ENCODE measurements at regions not wholly inside any gene's neighbourhood (a gene's known extent, or its start where the extent isn't known, plus 50 kb on each side); places are given as distances from the start of the nearest gene placed in this dataset.

DNA sequence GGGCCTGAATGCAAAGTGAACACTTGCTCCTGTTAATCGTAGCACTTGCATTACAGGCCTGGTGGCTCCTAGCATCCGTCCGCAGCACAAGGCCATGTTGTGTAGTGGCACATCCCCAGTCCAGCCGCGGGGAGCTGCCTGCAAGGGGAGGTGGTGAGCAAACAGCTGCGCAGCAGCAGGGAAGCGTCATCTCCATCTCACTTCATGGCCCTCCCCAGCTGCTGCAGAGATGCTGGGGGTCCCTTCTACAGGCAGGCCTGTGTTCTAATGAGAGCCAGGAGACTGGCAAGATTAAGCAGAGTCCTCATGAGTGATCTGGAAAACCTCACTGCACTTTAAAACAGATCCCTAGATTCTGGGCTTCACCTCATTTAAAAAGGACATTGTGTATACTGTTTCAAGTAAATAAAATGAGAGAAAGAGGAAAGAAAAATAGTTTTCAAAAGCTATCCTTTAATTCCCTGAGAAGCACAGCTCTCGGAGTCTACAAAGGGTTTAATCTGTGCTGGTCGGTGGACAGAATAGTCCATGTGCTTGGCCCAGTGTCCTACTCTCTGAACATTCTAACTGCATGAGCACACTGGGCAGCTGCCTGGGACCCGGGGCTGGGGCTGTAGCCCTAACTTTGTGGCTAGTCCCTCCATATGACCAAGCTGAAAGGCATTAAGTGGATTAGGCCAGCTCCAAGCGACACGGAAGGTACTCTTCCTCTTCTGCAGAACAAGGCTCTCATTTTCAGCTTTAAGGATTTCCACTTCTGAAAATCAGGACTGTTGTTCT, 125.8 kb downstream of the LY86 start:
- no peak for DNase-seq (ENCODE audit: low spot score)
- Mint-ChIP-seq H3K4me3 (ENCODE audit: unreplicated experiment) (no peak overlapping the region), H3K9me3 (ENCODE audit: low read depth) (no peaks in the 10 kb centered on the region), H3K27me3 (ENCODE audit: low read depth) (no peaks in the 10 kb centered on the region), H3K4me1 (ENCODE audit: low read depth) (peaks cover 15% of the 10 kb centered on the region), H3K36me3 (ENCODE audit: low read depth) (no peaks in the 10 kb centered on the region), H3K27ac (ENCODE audit: unreplicated experiment) (no peak overlapping the region)
- TF ChIP-seq, protein P1, sequence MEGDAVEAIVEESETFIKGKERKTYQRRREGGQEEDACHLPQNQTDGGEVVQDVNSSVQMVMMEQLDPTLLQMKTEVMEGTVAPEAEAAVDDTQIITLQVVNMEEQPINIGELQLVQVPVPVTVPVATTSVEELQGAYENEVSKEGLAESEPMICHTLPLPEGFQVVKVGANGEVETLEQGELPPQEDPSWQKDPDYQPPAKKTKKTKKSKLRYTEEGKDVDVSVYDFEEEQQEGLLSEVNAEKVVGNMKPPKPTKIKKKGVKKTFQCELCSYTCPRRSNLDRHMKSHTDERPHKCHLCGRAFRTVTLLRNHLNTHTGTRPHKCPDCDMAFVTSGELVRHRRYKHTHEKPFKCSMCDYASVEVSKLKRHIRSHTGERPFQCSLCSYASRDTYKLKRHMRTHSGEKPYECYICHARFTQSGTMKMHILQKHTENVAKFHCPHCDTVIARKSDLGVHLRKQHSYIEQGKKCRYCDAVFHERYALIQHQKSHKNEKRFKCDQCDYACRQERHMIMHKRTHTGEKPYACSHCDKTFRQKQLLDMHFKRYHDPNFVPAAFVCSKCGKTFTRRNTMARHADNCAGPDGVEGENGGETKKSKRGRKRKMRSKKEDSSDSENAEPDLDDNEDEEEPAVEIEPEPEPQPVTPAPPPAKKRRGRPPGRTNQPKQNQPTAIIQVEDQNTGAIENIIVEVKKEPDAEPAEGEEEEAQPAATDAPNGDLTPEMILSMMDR (IDR thresholded peaks at IDR 0.05): no peak

DNA sequence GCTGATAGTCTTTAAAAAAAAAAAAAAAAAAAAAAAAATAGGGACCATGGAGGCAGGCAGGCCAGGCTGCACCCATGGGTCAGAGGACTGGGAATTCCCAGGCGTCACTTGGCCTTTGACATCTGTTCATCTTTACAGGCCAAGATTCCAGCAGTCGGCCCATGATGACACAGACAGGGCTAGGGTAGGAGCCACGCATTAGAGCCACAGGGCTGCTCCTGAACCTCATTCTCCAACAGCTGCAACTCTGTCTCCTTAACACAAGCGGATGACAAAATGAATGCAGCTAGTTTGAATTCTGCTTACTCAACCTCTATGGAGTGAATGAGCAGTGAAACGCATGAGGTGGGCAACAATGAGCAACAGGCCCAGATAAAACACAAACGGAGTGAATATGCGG, 126.4 kb downstream of the LY86 start:
- Mint-ChIP-seq H3K4me1 (ENCODE audit: low read depth) (peaks cover 15% of the 10 kb centered on the region), H3K27ac (ENCODE audit: unreplicated experiment) (no peak overlapping the region), H3K9me3 (ENCODE audit: low read depth) (no peaks in the 10 kb centered on the region), H3K27me3 (ENCODE audit: low read depth) (no peaks in the 10 kb centered on the region), H3K36me3 (ENCODE audit: low read depth) (no peaks in the 10 kb centered on the region), H3K4me3 (ENCODE audit: unreplicated experiment) (no peak overlapping the region)
- TF ChIP-seq, protein P1 (IDR thresholded peaks at IDR 0.05): no peak
- no peak for DNase-seq (ENCODE audit: low spot score)

DNA sequence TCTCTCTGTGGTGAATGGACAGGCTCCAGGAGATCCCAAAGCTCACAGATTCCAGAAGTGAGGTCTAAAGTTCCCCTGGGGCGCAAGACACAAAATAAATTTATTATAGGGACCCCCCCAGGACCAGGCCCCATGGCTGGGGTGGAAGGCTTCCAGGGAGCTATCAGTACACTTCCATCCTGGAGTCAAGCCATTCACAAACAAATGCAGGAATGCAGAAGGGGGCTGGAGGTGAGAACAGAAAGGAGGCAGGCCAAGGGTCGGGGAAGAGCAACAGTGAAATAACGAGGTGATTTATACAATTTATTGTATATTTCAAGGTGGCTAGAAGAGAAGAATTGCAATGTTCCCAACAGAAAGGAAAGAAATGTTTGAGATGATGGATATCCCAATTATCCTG, 126.9 kb downstream of the LY86 start:
- H3K4me1 Mint-ChIP-seq (ENCODE audit: low read depth): peaks cover 15% of the 10 kb centered on the region
- H3K27ac Mint-ChIP-seq (ENCODE audit: unreplicated experiment): no peak overlapping the region
- H3K36me3 Mint-ChIP-seq (ENCODE audit: low read depth): no peaks in the 10 kb centered on the region

DNA sequence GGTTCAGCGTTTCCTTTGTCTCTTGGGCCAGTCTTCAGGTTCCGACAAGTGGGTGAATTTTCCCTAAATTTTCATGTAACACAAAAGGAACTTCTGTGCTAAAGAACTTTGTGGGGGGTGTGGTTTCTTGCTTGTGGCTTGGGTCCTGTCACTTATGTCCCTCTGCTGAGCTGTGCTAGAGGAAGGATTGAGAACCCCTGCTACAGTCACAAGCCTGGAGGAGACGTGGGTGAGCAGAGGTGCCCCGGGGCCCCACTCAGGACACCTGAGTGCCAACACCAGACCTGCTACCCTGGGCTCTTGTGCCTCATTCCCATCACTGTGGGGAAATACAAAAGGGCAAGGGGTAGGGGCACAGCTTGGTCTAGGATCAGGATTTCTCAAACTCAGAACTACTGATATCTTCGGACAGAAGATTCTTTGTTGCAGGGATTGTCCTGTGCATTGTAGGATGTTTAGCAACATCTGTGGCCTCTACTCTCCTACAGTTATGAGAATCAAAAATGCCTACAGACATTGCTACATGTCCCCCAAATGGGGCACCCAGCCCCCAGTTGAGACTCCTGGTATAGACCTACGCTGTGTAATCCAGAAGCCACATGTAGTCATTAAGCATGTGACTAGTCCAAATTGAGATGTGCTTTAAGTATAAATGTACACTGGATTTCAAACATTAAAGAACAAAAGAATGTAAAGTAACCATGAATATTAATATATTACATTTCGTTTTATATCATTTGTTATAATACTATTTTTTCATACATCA, 128.7 kb downstream of the LY86 start:
- no peak for DNase-seq (ENCODE audit: low spot score)
- peaks cover 15% of the 10 kb centered on the region for H3K4me1 Mint-ChIP-seq (ENCODE audit: low read depth)
- H3K27me3 Mint-ChIP-seq (ENCODE audit: low read depth): no peaks in the 10 kb centered on the region
- no peaks in the 10 kb centered on the region for H3K36me3 Mint-ChIP-seq (ENCODE audit: low read depth)
- no peak overlapping the region for H3K27ac Mint-ChIP-seq (ENCODE audit: unreplicated experiment)
- no peak overlapping the region for H3K4me3 Mint-ChIP-seq (ENCODE audit: unreplicated experiment)
- no peaks in the 10 kb centered on the region for H3K9me3 Mint-ChIP-seq (ENCODE audit: low read depth)
- TF ChIP-seq, protein P1 (IDR thresholded peaks at IDR 0.05): no peak

More for the DNA sequence above, 126.9 kb downstream of the LY86 start:
- Mint-ChIP-seq H3K9me3 (ENCODE audit: low read depth) (no peaks in the 10 kb centered on the region), H3K27me3 (ENCODE audit: low read depth) (no peaks in the 10 kb centered on the region), H3K4me3 (ENCODE audit: unreplicated experiment) (no peak overlapping the region)
- TF ChIP-seq, protein P1 (IDR thresholded peaks at IDR 0.05): no peak
- DNase-seq (ENCODE audit: low spot score): no peak

DNA sequence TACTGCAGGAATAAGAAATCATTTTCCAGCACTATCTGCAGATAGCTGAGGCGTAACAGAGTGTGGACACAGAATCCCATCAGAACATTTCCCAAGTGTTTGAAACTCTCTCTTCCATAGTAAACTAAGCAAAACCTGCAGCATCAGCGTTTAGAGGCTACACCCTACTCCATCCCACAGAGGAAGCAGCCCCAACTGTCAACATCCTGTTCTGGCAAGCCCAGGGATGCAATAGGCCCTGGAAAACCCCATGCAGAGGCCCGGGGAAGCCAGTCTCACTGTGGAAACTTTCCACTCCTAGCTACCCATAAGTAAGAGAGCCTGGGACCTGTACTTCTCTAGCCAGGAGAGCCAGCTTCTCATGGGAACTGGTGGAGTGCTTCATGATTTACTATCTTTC, 129.4 kb downstream of the LY86 start:
- Mint-ChIP-seq H3K4me1 (ENCODE audit: low read depth) (peaks cover 11% of the 10 kb centered on the region), H3K27me3 (ENCODE audit: low read depth) (no peaks in the 10 kb centered on the region), H3K36me3 (ENCODE audit: low read depth) (no peaks in the 10 kb centered on the region), H3K4me3 (ENCODE audit: unreplicated experiment) (no peak overlapping the region), H3K9me3 (ENCODE audit: low read depth) (no peaks in the 10 kb centered on the region), H3K27ac (ENCODE audit: unreplicated experiment) (no peak overlapping the region)
- TF ChIP-seq, protein P1 (IDR thresholded peaks at IDR 0.05): no peak
- no peak for DNase-seq (ENCODE audit: low spot score)
